Heart left ventricle (tissue), 16 donors: ENCODE measurements at regions not wholly inside any gene's neighbourhood (a gene's known extent, or its start where the extent isn't known, plus 50 kb on each side); places are given as distances from the start of the nearest gene placed in this dataset.

Experiments used
- ATAC-seq, 4 donors: fragments of 200-7000 bp; cut with Tn5 transposase; one replicate each; pipeline ENCODE4 v1.9.1; 2020 to 2022; ENCODE audit warnings: moderate library complexity in 4 of 4, mild to moderate bottlenecking in 3 of 4, moderate number of reproducible peaks in 1 of 4
- DNase-seq, 5 donors: peaks; one replicate each; pipeline ENCODE4 v3.0.0-alpha.2; 2020
- H3K27ac ChIP-seq, 12 donors: fragments of 200-600 bp; sonication (generic) in 4 of 12; one replicate each; pipeline versions ENCODE4 v1.5.0 to v1.8.0; 2016 to 2022; ENCODE audit warnings: mild to moderate bottlenecking in 2 of 12
- H3K27me3 ChIP-seq, 9 donors: fragments of 200-600 bp; sonication (generic) in 2 of 9; one replicate each; pipeline versions ENCODE4 v1.5.1 to v1.8.0; 2016 to 2022; ENCODE audit warnings: mild to moderate bottlenecking in 3 of 9
- H3K36me3 ChIP-seq, 9 donors: fragments of 200-600 bp; sonication (generic) in 2 of 9; one replicate each; pipeline versions ENCODE4 v1.5.0 to v1.8.0; 2018 to 2022; ENCODE audit warnings: mild to moderate bottlenecking in 2 of 9
- H3K4me1 ChIP-seq, 12 donors: fragments of 200-600 bp; sonication (generic) in 4 of 12; one replicate each; pipeline versions ENCODE4 v1.5.0 to v1.8.0; 2016 to 2022; ENCODE audit warnings: mild to moderate bottlenecking in 3 of 12
- H3K4me3 ChIP-seq, 12 donors: fragments of 200-600 bp; sonication (generic) in 4 of 12; one replicate each; pipeline versions ENCODE4 v1.5.0 to v1.8.0; 2017 to 2022; ENCODE audit warnings: mild to moderate bottlenecking in 9 of 12, moderate library complexity in 4 of 12
- H3K9me3 ChIP-seq, 12 donors: fragments of 200-600 bp; sonication (generic) in 4 of 12; one replicate each; pipeline versions ENCODE4 v1.5.0 to v1.8.0; 2016 to 2022; ENCODE audit warnings: mild to moderate bottlenecking in 1 of 12
- CTCF ChIP-seq, 12 donors: fragments of 200-600 bp; sonication (generic) in 4 of 12; IDR thresholded peaks; one replicate each; pipeline versions ENCODE4 v1.5.0 to v1.8.0; 2018 to 2022; ENCODE audit warnings: antibody characterized with exemption in 12 of 12, mild to moderate bottlenecking in 5 of 12
- POLR2A ChIP-seq, 2 donors: fragments of 450-650 bp; IDR thresholded peaks; one replicate each; pipeline ENCODE4 v1.6.1; 2017; ENCODE audit warnings: antibody characterized with exemption in 2 of 2, mild to moderate bottlenecking in 2 of 2, moderate library complexity in 2 of 2
- WGBS, 4 donors: extraction: QIAGEN DNeasy Blood & Tissue Kit in 2 of 4; methylation state at CpG; one replicate each; pipeline versions ENCODE4 v1.1.5 to v1.1.7; 2013 to 2018; 5-methylcytosine and 5-hydroxymethylcytosine counted together
- intact Hi-C, 10 donors: fragments of 100-400 bp; cut with DNase I; formaldehyde crosslinking; loops; one replicate each; pipeline versions ENCODE4 v1.11.1 to v1.14.2; 2022
- donor health status: ischemic (EF 13 %, LVEDD 7.1; RV severe dilation, severe dysfunction).
- donor health status: healthy with polysubstance abuse.
- donor health status: DM: no; HTN: yes; CAD: no.
- donor health status: DM: no; HTN: no; CAD: no.
- donor health status: ischemic (EF 25% LVEDD 6.9; RV normal size, moderate dysfunction).
- donor health status: ischemic (EF 25% LVEDD 5.7; RV mildly dilated, moderate dysfunction).
- donor health status: healthy.
- donor health status: DM: yes; HTN: yes; CAD: no.
- donor health status: ischemic (EF 35%, LVEDD 5.7; RV mildly dilated, moderate dysfunction).
- donor health status: nonischemic (EF 11% LVEDD 7.7; RV severe dilation, severe dysfunction).
- donor health status: DM: yes; HTN: yes; CAD: no.
- donor health status: PGD.
- donor health status: ischemic (EF 29% LVEDD 5.4; RV normal size, mild dysfunction).
- donor health status: nonischemic (EF 23%, LVEDD 6.1; RV moderate dilation, normal function).

- intact Hi-C loops: no loop called here
- ATAC-seq: no peak
- no peak overlapping the region for H3K27ac ChIP-seq
- no peak for TF ChIP-seq CTCF (IDR thresholded peaks at IDR 0.05)
- no peak for TF ChIP-seq POLR2A (IDR thresholded peaks at IDR 0.05)
- 71 to 88% (median 73%) methylated on average over 1 of the region's 1 CpG for WGBS, 4 donors
- DNase-seq: no peak
- H3K4me3 ChIP-seq: no peak overlapping the region
- H3K9me3 ChIP-seq: peaks cover 0 to 2% (median 0%) of the 10 kb centered on the region in 12 donors
- peaks cover 0 to 3% (median 0%) of the 10 kb centered on the region in 12 donors for H3K4me1 ChIP-seq
- no peaks in the 10 kb centered on the region for H3K27me3 ChIP-seq
- H3K36me3 ChIP-seq: no peaks in the 10 kb centered on the region
Measured at GRCh38 chr6:44545224-44545623, 157.7 kb downstream of the CDC5L start.

GRCh38 chr6:44548319-44548718 is 160.8 kb downstream of the CDC5L start:
- TF ChIP-seq CTCF (IDR thresholded peaks at IDR 0.05) (no peak), POLR2A (IDR thresholded peaks at IDR 0.05) (no peak)
- Histone ChIP-seq H3K27me3 (no peaks in the 10 kb centered on the region), H3K36me3 (no peaks in the 10 kb centered on the region), H3K9me3 (no peaks in the 10 kb centered on the region), H3K4me3 (no peak overlapping the region), H3K27ac (no peak overlapping the region), H3K4me1 (no peaks in the 10 kb centered on the region)
- ATAC-seq (no peak), DNase-seq (no peak)
- intact Hi-C loops: no loop called here
- WGBS, 4 donors: 63 to 74% (median 71%) methylated on average over 4 of the region's 4 CpGs

GRCh38 chr6:44549516-44549915 is 162.0 kb downstream of the CDC5L start:
- H3K36me3 ChIP-seq: no peaks in the 10 kb centered on the region
- H3K9me3 ChIP-seq: no peaks in the 10 kb centered on the region
- intact Hi-C loops: no loop called here
- H3K4me3 ChIP-seq: no peak overlapping the region
- no peak overlapping the region for H3K27ac ChIP-seq
- H3K4me1 ChIP-seq: no peaks in the 10 kb centered on the region
- no peak for ATAC-seq
- TF ChIP-seq CTCF (IDR thresholded peaks at IDR 0.05) (no peak), POLR2A (IDR thresholded peaks at IDR 0.05) (no peak)
- no peaks in the 10 kb centered on the region for H3K27me3 ChIP-seq
- DNase-seq: no peak
- WGBS, 4 donors: 69 to 92% (median 89%) methylated on average over 3 of the region's 3 CpGs

- no peaks in the 10 kb centered on the region for H3K27me3 ChIP-seq
- intact Hi-C loops: no loop called here
- TF ChIP-seq CTCF (IDR thresholded peaks at IDR 0.05): no peak
- no peak for TF ChIP-seq POLR2A (IDR thresholded peaks at IDR 0.05)
- H3K36me3 ChIP-seq: no peaks in the 10 kb centered on the region
- H3K4me3 ChIP-seq: no peak overlapping the region
- no peak overlapping the region for H3K27ac ChIP-seq
- no peaks in the 10 kb centered on the region for H3K9me3 ChIP-seq
- DNase-seq: no peak
- H3K4me1 ChIP-seq: peaks cover 0 to 10% (median 1%) of the 10 kb centered on the region in 12 donors
- 90 to 93% (median 91%) methylated on average over 2 to 4 of the region's 4 CpGs for WGBS, 4 donors
- ATAC-seq: no peak
Measured at GRCh38 chr6:44554194-44554593, 166.7 kb downstream of the CDC5L start.
